Neural crest cell (in vitro differentiated cells): ENCODE measurements at regions not wholly inside any gene's neighbourhood (a gene's known extent, or its start where the extent isn't known, plus 50 kb on each side); places are given as distances from the start of the nearest gene placed in this dataset.

Experiments used
- DNase-seq: peaks from one replicate; pipeline ENCODE4 v3.0.0; 2021; ENCODE audit warnings: low read depth, mixed read lengths, low spot score
- H3K27ac Mint-ChIP-seq: one replicate; pipeline ENCODE4 v1.8.0; 2021; ENCODE audit warnings: mild to moderate bottlenecking, mixed read lengths; ENCODE audit not compliant: unreplicated experiment
- H3K27me3 Mint-ChIP-seq: 2 replicates; pipeline ENCODE4 v1.8.0; 2021; ENCODE audit warnings: low read depth, mild to moderate bottlenecking, mixed read lengths
- H3K36me3 Mint-ChIP-seq: 2 replicates; pipeline ENCODE4 v1.8.0; 2021; ENCODE audit warnings: low read depth, mild to moderate bottlenecking, mixed read lengths
- H3K4me1 Mint-ChIP-seq: 2 replicates; pipeline ENCODE4 v1.8.0; 2021; ENCODE audit warnings: mixed read lengths
- H3K4me3 Mint-ChIP-seq: one replicate; pipeline ENCODE4 v1.8.0; 2021; ENCODE audit warnings: mild to moderate bottlenecking, mixed read lengths
- H3K9me3 Mint-ChIP-seq: 2 replicates; pipeline ENCODE4 v1.8.0; 2021; ENCODE audit warnings: mixed read lengths
- TF ChIP-seq, protein P1 (sequence below): fragments of 200-600 bp; sonication (generic); conservative IDR thresholded peaks from 2 replicates; pipeline ENCODE4 v1.5.0; 2021; ENCODE audit warnings: antibody characterized with exemption, mild to moderate bottlenecking

DNA sequence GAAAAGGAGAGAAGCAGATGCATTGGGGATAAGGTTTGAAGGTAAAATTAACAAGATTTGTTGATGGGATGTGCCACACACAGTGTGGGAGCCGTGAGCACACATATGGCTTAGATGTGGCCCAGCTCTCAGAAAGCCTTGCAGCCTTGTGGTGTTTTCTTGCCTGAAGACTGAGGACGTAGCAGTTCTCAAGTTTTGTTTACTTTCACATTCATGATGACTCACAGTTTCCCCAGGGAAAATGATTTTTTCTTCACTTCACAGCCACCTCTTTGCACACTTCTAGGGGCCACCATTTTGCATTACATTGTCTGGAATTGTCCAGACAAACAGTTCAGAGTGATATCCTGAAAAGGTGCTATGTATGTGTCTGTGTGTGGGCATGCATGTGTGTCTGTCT is 126.2 kb downstream of the BASP1 start:
- TF ChIP-seq, protein P1, sequence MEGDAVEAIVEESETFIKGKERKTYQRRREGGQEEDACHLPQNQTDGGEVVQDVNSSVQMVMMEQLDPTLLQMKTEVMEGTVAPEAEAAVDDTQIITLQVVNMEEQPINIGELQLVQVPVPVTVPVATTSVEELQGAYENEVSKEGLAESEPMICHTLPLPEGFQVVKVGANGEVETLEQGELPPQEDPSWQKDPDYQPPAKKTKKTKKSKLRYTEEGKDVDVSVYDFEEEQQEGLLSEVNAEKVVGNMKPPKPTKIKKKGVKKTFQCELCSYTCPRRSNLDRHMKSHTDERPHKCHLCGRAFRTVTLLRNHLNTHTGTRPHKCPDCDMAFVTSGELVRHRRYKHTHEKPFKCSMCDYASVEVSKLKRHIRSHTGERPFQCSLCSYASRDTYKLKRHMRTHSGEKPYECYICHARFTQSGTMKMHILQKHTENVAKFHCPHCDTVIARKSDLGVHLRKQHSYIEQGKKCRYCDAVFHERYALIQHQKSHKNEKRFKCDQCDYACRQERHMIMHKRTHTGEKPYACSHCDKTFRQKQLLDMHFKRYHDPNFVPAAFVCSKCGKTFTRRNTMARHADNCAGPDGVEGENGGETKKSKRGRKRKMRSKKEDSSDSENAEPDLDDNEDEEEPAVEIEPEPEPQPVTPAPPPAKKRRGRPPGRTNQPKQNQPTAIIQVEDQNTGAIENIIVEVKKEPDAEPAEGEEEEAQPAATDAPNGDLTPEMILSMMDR: no peak
- no peaks in the 10 kb centered on the region for H3K36me3 Mint-ChIP-seq
- peaks cover 8% of the 10 kb centered on the region for H3K9me3 Mint-ChIP-seq
- no peak for DNase-seq
- H3K4me1 Mint-ChIP-seq: peaks cover 4% of the 10 kb centered on the region
- H3K4me3 Mint-ChIP-seq: no peak overlapping the region
- no peak overlapping the region for H3K27ac Mint-ChIP-seq
- no peaks in the 10 kb centered on the region for H3K27me3 Mint-ChIP-seq

GRCh38 chr5:17346811-17347210 is 129.4 kb downstream of the BASP1 start:
- Mint-ChIP-seq H3K4me3 (no peak overlapping the region), H3K4me1 (no peaks in the 10 kb centered on the region), H3K27ac (peak overlapping the region; percentile 78), H3K9me3 (no peaks in the 10 kb centered on the region), H3K27me3 (no peaks in the 10 kb centered on the region), H3K36me3 (no peaks in the 10 kb centered on the region)
- DNase-seq: no peak
- TF ChIP-seq, protein P1: no peak

DNA sequence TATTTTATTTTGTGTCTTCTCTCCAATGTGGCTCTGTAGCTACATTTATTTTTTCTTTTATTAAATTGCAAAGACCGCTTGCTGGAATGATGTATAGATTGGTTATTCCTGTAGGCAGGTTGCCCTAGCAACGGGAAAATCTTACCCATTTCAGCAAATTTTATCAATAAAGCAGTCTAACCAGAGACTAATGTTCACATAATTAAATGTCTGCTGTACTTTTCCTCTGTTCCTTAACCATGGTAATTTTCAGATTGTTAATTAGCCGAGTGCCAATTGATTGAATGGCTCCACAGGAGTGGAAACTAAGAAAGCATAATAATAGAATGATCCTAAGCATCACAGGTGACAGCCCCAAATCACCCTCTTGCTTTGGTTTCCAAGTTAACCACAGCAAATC is 134.8 kb downstream of the BASP1 start:
- H3K4me1 Mint-ChIP-seq: no peaks in the 10 kb centered on the region
- TF ChIP-seq, protein P1: no peak
- no peaks in the 10 kb centered on the region for H3K36me3 Mint-ChIP-seq
- DNase-seq: no peak
- H3K4me3 Mint-ChIP-seq: no peak overlapping the region
- H3K27ac Mint-ChIP-seq: no peak overlapping the region
- peaks cover 3% of the 10 kb centered on the region for H3K9me3 Mint-ChIP-seq
- no peaks in the 10 kb centered on the region for H3K27me3 Mint-ChIP-seq

DNA sequence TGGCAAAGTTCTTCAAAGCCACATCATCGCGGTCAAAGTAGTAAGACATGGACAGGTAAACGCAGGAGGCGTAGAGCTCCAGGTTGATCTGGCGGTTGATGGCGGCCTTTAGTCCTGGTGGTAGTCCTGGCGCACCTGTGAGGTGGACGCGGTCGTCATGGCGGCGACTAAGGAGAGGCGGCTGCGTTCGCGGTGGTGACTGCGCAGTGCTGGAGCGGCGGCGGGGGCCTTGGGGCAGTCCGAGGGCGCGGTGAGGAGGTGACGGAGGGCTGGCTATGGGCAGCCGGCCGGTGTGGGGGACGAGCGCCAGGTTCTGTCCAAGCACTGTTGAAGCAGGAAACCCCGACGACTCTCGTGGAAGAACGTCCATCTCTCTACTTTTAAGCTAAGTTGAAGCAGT is 136.8 kb downstream of the BASP1 start:
- no peak for DNase-seq
- Mint-ChIP-seq H3K4me1 (no peaks in the 10 kb centered on the region), H3K4me3 (no peak overlapping the region)

DNA sequence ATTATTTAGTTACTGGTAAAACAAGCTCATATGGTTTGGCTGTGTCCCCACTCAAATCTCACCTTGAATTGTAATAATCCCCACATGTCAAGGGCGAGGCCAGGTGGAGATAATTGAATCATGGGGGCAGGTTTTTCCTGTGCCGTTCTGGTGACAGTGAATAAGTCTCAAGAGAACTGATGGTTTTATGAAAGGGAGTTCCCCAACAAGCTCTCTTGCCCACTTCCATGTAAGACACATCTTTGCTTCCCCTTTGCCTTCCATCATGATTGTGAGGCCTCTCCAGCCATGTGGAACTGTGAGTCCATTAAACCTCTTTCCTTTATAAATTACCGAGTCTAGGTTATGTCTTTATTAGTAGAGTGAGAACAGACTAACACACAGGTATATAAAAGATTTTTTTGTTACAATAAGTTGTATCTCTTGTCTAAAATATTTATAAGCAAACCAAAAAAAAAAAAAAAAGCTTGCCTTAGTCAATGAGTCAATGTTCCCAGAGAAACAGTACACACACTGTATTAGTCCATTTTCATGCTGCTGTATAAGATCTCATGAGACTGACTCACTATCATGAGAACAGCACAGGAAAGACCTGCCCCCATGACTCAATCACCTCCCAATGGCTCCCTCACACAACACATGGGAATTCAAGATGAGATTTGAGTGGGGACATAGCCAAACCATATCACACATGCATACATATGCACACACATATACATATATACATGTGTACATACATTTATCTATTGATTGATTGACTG is 138.3 kb downstream of the BASP1 start:
- Mint-ChIP-seq H3K36me3 (no peaks in the 10 kb centered on the region), H3K27me3 (no peaks in the 10 kb centered on the region), H3K27ac (no peak overlapping the region), H3K4me1 (no peaks in the 10 kb centered on the region), H3K4me3 (no peak overlapping the region), H3K9me3 (peaks cover 8% of the 10 kb centered on the region)
- TF ChIP-seq, protein P1: no peak
- DNase-seq: no peak

More for the DNA sequence above, 136.8 kb downstream of the BASP1 start:
- Mint-ChIP-seq H3K9me3 (peaks cover 8% of the 10 kb centered on the region), H3K36me3 (no peaks in the 10 kb centered on the region), H3K27ac (peak overlapping the region; percentile 57), H3K27me3 (no peaks in the 10 kb centered on the region)
- TF ChIP-seq, protein P1: no peak
